Left ventricle myocardium inferior (tissue), 1 donor: ENCODE measurements at regions not wholly inside any gene's neighbourhood (a gene's known extent, or its start where the extent isn't known, plus 50 kb on each side); places are given as distances from the start of the nearest gene placed in this dataset.
A peak's percentile ranks its signal among the peaks of the same experiment; 100 is the strongest.

ENCODE experiments used
- DNase-seq: peaks from one replicate; pipeline ENCODE4 v3.0.0-alpha.2; 2020
- H3K27ac ChIP-seq: fragments of 200-600 bp; replicated peaks from 2 replicates; pipeline ENCODE4 v1.8.0; 2021
- H3K27me3 ChIP-seq: fragments of 200-600 bp; 2 replicates; pipeline ENCODE4 v1.8.0; 2021; ENCODE audit warnings: low read depth
- H3K36me3 ChIP-seq: fragments of 200-600 bp; 2 replicates; pipeline ENCODE4 v1.8.0; 2021
- H3K4me1 ChIP-seq: fragments of 200-600 bp; 2 replicates; pipeline ENCODE4 v1.8.0; 2021
- H3K4me3 ChIP-seq: fragments of 200-600 bp; 2 replicates; pipeline ENCODE4 v1.8.0; 2021; ENCODE audit warnings: mild to moderate bottlenecking, moderate library complexity
- H3K9me3 ChIP-seq: fragments of 200-600 bp; replicated peaks from 2 replicates; pipeline ENCODE4 v1.8.0; 2021
- intact Hi-C: fragments of 100-400 bp; cut with micrococcal nuclease; formaldehyde crosslinking; loops from one replicate; pipeline ENCODE4 v1.11.0; 2022
- TF ChIP-seq, protein P1 (sequence below): fragments of 200-600 bp; IDR thresholded peaks from 2 replicates; pipeline ENCODE4 v1.8.0; 2021; ENCODE audit warnings: antibody characterized with exemption, mild to moderate bottlenecking, borderline replicate concordance
- donor health status: DM: no; HTN: yes; CAD: no; lungs with severe emphysema.

DNA sequence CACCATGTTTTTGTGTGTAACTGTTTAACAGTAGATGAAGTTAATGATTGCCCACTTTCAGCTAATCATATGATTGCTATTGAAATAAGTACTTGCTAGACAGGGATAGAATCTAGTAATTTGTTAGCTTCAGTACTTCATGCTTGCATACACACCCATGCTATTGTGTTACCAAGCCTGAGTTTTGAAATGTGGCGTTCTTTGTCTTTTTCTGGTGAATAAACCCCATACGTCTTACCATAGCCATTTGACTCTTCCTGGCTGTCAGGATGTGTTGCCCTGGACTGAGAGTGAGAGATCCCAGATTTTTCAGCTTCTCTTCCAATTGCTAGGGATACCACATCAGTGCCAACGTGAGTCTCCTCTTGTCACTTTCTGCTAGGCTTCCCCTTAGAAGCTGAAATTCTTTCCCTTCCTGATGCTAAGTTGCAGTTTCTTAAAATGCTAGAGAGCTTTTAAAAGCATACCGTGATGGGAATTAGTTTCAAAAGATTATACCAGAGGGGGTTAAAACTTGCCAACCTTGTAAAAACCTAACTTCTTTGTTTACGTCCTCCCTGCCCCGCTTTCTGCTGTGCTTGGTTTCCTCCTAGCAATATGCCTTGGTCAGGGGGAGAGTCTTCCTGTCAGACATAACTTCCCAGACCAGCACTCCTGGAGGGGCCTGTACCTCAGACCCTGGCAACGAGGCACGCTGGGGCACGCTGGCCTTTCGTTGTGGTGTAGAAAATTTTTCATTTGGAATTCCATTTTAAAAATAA is 62.9 kb upstream of the ULK4 start:
- TF ChIP-seq, protein P1, sequence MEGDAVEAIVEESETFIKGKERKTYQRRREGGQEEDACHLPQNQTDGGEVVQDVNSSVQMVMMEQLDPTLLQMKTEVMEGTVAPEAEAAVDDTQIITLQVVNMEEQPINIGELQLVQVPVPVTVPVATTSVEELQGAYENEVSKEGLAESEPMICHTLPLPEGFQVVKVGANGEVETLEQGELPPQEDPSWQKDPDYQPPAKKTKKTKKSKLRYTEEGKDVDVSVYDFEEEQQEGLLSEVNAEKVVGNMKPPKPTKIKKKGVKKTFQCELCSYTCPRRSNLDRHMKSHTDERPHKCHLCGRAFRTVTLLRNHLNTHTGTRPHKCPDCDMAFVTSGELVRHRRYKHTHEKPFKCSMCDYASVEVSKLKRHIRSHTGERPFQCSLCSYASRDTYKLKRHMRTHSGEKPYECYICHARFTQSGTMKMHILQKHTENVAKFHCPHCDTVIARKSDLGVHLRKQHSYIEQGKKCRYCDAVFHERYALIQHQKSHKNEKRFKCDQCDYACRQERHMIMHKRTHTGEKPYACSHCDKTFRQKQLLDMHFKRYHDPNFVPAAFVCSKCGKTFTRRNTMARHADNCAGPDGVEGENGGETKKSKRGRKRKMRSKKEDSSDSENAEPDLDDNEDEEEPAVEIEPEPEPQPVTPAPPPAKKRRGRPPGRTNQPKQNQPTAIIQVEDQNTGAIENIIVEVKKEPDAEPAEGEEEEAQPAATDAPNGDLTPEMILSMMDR: no peak
- Histone ChIP-seq H3K9me3 (no peaks in the 10 kb centered on the region), H3K36me3 (no peaks in the 10 kb centered on the region), H3K27me3 (no peaks in the 10 kb centered on the region), H3K4me1 (peaks cover 95% of the 10 kb centered on the region), H3K4me3 (peak overlapping the region; percentile 46), H3K27ac (peak overlapping the region; percentile 98)
- DNase-seq: no peak
- intact Hi-C loops: no loop called here

GRCh38 chr3:42023380-42023779 is 61.5 kb upstream of the ULK4 start:
- intact Hi-C loops: no loop called here
- TF ChIP-seq, protein P1: no peak
- H3K27ac ChIP-seq: peak overlapping the region; percentile 98
- H3K27me3 ChIP-seq: no peaks in the 10 kb centered on the region
- DNase-seq: no peak
- no peaks in the 10 kb centered on the region for H3K36me3 ChIP-seq
- no peak overlapping the region for H3K4me3 ChIP-seq
- H3K9me3 ChIP-seq: no peaks in the 10 kb centered on the region
- peaks cover 99% of the 10 kb centered on the region for H3K4me1 ChIP-seq

DNA sequence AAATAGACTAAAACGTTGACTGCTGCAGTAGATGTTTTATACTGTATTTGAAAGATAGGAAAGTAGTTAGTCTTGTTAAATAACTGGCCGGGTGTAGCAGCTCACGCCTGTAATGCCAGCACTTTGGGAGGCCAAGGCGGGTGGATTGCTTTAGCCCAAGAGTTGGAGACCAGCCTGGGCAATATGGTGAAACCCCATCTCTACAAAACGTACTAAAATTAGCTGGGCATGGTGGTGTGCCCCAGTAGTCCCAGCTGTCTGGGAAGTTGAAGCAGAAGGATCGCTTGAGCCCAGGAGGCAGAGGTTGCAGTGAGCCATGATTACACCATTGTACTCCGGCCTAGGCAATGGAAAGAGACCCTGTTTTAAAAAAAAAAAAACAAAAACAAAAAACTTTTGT is 60.5 kb upstream of the ULK4 start:
- intact Hi-C loops: no loop called here
- H3K4me1 ChIP-seq: peaks cover 99% of the 10 kb centered on the region
- no peak for DNase-seq

DNA sequence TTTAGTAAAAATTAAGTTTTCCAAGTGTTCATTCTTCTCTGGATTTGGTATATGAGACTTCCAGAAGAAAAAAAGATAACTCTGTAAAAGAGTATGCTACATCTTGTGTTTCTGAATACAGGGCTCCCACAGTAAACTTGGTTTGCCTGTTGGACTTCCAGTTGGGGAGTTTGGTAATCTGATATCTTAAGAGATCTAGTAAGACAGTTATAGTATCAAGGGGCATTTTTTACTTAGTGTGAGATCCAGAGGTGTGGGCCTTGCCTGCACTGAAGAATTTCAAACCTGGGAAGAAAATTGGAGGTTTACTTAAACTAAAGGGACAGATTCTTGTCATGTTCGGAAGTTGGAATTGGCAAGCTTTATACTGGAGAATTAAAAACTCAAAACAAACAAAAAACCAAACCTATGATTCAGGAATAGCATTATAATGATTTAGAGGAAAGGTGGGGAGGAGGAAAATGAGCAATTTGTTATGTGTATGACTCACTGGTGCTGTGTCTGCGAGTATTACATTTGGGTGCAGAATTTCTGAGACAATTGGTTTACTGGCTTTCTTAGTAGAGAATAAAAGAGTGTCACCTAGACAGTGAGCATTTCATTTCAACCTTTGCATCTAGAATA is 58.9 kb upstream of the ULK4 start:
- peaks cover 99% of the 10 kb centered on the region for H3K4me1 ChIP-seq
- no peak for DNase-seq
- no peak overlapping the region for H3K4me3 ChIP-seq
- no peaks in the 10 kb centered on the region for H3K27me3 ChIP-seq
- intact Hi-C loops: no loop called here
- peak overlapping the region; percentile 98 for H3K27ac ChIP-seq
- no peaks in the 10 kb centered on the region for H3K9me3 ChIP-seq
- TF ChIP-seq, protein P1: no peak
- H3K36me3 ChIP-seq: no peaks in the 10 kb centered on the region

More for the DNA sequence above, 60.5 kb upstream of the ULK4 start:
- Histone ChIP-seq H3K36me3 (no peaks in the 10 kb centered on the region), H3K27ac (peak overlapping the region; percentile 98), H3K9me3 (no peaks in the 10 kb centered on the region), H3K27me3 (no peaks in the 10 kb centered on the region), H3K4me3 (no peak overlapping the region)
- TF ChIP-seq, protein P1: no peak

DNA sequence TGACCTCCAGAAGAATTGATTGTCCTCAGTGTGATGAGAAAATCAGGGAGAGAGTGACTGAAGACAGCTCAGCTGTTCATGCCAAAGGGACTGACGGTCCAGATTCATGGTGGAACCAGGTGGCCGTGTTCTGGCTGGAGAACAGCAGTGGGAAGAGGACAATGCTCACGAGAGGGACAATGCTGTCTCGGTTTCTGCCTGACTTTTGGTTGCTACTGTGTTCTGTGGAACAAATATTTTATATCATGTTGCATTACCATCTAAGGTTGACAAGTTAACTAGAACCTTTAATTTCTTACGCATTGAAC is 58.0 kb upstream of the ULK4 start:
- H3K27me3 ChIP-seq: no peaks in the 10 kb centered on the region
- TF ChIP-seq, protein P1: no peak
- peak overlapping the region; percentile 98 for H3K27ac ChIP-seq
- H3K4me1 ChIP-seq: peaks cover 100% of the 10 kb centered on the region
- intact Hi-C loops: loop anchor here (10.0 kb wide), 1 partner anchor 75 kb away; the partner anchor contains the start of gene TRAK1
- H3K4me3 ChIP-seq: no peak overlapping the region
- no peak for DNase-seq
- H3K9me3 ChIP-seq: no peaks in the 10 kb centered on the region
- H3K36me3 ChIP-seq: no peaks in the 10 kb centered on the region
